GM12875 (cell line): ENCODE measurements at regions not wholly inside any gene's neighbourhood (a gene's known extent, or its start where the extent isn't known, plus 50 kb on each side); places are given as distances from the start of the nearest gene placed in this dataset.

Experiments used
- H3K4me3 ChIP-seq: one replicate; pipeline ENCODE4 v1.5.1; 2011; ENCODE audit warnings: low read depth, low read length, control low read depth
- TF ChIP-seq, protein P1 (sequence below): IDR thresholded peaks from 2 replicates; pipeline ENCODE4 v1.5.1; 2011; ENCODE audit warnings: low read depth, mild to moderate bottlenecking, control low read depth, inconsistent platforms, low read length, moderate library complexity, borderline replicate concordance; ENCODE audit not compliant: insufficient read depth

DNA sequence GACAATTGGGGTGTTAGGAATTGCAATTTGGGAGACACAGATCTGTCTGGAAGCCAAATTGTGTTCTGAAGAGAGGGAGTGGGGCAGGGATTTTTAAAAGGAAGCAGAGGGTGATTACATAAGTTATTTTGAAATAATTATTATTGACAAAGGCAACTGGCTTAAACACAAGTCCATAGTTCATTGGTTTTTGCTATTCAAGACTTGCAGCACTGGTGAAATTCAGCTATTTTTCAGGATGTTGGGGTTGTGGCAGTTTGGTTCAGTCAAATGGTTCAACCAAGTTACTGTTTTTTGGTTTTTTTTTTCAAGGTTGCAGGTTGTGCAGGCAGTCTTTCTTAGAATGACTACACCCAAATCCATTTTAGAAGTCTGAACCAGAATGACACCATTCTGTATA, 300.0 kb upstream of the DEPDC1 start:
- no peak overlapping the region for H3K4me3 ChIP-seq
- TF ChIP-seq, protein P1, sequence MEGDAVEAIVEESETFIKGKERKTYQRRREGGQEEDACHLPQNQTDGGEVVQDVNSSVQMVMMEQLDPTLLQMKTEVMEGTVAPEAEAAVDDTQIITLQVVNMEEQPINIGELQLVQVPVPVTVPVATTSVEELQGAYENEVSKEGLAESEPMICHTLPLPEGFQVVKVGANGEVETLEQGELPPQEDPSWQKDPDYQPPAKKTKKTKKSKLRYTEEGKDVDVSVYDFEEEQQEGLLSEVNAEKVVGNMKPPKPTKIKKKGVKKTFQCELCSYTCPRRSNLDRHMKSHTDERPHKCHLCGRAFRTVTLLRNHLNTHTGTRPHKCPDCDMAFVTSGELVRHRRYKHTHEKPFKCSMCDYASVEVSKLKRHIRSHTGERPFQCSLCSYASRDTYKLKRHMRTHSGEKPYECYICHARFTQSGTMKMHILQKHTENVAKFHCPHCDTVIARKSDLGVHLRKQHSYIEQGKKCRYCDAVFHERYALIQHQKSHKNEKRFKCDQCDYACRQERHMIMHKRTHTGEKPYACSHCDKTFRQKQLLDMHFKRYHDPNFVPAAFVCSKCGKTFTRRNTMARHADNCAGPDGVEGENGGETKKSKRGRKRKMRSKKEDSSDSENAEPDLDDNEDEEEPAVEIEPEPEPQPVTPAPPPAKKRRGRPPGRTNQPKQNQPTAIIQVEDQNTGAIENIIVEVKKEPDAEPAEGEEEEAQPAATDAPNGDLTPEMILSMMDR, result no peak

DNA sequence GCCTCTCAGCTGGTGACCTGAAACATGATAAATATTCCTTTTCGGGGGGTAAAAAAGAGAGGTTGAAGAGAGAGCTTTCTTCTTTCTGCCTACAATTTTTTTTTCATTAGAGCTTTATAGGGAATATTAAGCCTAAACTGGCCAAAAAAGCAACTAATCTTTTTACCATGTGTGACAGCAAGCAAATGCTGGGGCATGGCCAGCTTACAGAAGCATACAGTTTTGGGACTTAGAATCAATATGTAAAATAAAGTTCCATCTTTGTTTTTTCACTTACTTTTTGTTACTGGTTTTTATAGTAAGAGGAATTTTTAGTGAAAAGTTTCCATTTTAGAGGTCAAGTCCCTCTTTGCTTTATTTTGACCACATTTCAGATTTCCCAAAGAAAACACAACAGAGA, 301.2 kb upstream of the DEPDC1 start:
- TF ChIP-seq, protein P1, result no peak
- no peak overlapping the region for H3K4me3 ChIP-seq

DNA sequence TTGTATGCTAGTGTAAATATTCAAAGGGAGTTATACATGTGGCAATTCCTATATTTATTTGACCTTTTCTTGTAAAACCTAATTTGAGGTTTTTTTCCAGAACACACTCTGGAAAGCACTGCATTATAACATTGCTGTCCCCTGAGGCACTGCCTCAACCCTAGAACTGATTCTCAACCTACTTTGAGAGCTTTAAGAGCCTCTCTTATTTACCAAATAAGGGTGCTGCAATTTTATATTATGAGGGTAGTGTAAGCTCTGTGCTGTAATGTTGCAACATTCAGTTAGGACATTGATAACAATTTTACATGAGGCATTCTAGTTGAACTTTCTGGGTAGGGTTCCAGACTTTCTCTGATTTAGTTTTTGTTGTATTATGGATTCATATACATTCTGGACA, 302.2 kb upstream of the DEPDC1 start:
- TF ChIP-seq, protein P1, result no peak
- no peak overlapping the region for H3K4me3 ChIP-seq

DNA sequence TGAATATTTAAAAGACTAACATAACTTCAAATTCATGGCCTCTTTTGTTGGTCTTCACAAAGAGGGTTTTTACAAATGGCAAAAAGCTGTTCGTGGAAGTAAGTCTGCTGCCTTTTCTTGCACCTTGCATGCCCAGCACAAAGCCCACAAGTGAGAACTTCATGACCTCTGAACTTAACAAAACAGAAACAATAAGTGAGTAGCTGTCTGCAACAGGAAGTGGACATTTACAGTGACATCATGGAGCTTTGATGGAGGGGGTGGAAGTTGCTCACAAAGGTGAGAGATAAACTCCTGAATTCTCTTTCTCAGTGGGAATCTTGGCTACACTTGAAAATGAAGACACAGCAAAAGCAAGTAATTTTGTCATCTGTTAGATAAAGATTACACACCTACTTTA, 303.3 kb upstream of the DEPDC1 start:
- H3K4me3 ChIP-seq, result no peak overlapping the region
- TF ChIP-seq, protein P1, result no peak

DNA sequence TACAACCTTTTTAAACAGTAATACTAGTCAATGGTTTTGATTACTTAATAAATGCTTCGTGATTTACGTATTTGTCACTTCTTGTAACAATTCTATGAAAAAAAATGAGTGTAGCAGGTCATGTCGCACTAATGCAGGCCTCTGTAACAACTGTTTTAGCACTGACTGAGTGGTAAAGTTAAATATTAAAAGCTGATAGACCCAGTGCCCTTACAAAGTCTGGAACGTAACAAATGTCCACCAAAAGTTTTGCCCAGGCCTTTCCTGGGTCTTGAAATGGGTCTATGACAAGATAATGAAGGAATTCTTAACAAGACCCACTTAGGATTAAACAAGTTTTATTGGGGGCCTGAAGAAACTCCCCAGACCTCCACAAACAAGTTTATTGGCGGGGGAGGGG, 304.6 kb upstream of the DEPDC1 start:
- TF ChIP-seq, protein P1, result no peak
- H3K4me3 ChIP-seq, result no peak overlapping the region

DNA sequence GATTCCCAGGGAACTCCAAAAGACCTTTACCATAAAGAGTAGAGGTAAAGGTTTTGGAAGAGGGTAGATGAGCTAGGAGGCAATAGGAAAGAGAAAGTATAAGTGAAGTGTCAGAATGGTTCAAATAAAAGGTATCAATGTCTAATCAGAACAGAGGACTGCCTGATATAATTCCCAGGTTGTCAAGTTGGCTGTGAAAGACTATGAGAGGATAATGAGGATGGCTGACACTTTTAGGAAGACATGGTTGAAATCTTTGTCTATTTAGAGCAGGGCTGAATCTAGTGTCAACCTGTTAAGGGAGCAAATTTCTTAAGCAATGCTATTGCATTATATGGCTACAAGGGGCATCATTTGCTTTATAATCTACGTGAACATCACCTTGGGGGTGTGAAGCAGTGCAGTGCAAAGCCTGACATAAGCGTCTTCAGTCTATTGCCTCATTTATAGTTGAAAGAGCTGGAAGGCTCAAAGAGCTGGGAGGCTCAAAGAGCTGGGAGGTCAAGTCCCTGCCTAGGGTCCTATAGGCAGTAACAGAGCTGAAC, 308.3 kb upstream of the DEPDC1 start:
- TF ChIP-seq, protein P1, result no peak

DNA sequence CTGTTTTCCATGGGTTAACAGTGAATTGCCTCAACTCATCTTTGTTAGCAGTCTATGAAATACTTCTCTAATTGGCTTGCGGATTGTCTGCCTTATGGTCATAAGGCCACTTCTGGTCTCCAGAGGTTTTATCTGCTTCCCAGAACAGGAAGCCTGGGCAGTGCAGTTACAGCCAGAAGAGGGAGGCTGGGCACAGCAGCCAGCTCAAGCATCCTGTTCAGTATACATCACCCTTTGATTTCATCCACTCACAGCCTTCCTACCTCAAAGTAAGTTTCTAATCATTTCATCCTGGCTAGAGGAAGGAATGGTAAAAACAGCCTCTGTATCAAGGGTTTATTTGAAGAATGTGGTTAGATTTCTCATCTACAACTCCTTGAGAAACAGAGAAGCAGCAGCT, 311.5 kb upstream of the DEPDC1 start:
- TF ChIP-seq, protein P1, result no peak
- H3K4me3 ChIP-seq, result no peak overlapping the region

More for the DNA sequence above, 308.3 kb upstream of the DEPDC1 start:
- H3K4me3 ChIP-seq, result no peak overlapping the region
